Large intestine (tissue), 3 donors: ENCODE measurements at regions not wholly inside any gene's neighbourhood (a gene's known extent, or its start where the extent isn't known, plus 50 kb on each side); places are given as distances from the start of the nearest gene placed in this dataset.
"Not testable (repeated sequence)": the region's sequence is repeated elsewhere in the genome, so short reads cannot be mapped to it uniquely, and the experiment has no call there.

ENCODE experiments used
- DNase-seq, 2 donors: peaks; one replicate each; pipeline versions ENCODE4 v3.0.0 to v3.0.0-alpha.2; 2013
- H3K27ac ChIP-seq: one replicate; pipeline ENCODE4 v1.5.1; 2013; ENCODE audit warnings: low read length
- H3K27me3 ChIP-seq: 2 replicates; pipeline ENCODE4 v1.6.1; 2013; ENCODE audit warnings: low read length; ENCODE audit not compliant: control insufficient read depth, insufficient read depth
- H3K36me3 ChIP-seq: 2 replicates; pipeline ENCODE4 v1.6.1; 2013; ENCODE audit warnings: low read length; ENCODE audit not compliant: control insufficient read depth, insufficient read depth
- H3K4me1 ChIP-seq: one replicate; pipeline ENCODE4 v1.6.1; 2013; ENCODE audit warnings: low read length; ENCODE audit not compliant: control insufficient read depth, insufficient read depth
- H3K4me3 ChIP-seq: one replicate; pipeline ENCODE4 v1.5.1; 2013; ENCODE audit warnings: low read length
- H3K9me3 ChIP-seq: one replicate; pipeline ENCODE4 v1.6.1; 2013; ENCODE audit warnings: mild to moderate bottlenecking, low read depth, low read length, moderate library complexity; ENCODE audit not compliant: control insufficient read depth
- WGBS: methylation state at CpG from one replicate; pipeline ENCODE4 v1.1.5; 2013; ENCODE audit warnings: low lambda C conversion rate; ENCODE audit not compliant: insufficient coverage; 5-methylcytosine and 5-hydroxymethylcytosine counted together

DNA sequence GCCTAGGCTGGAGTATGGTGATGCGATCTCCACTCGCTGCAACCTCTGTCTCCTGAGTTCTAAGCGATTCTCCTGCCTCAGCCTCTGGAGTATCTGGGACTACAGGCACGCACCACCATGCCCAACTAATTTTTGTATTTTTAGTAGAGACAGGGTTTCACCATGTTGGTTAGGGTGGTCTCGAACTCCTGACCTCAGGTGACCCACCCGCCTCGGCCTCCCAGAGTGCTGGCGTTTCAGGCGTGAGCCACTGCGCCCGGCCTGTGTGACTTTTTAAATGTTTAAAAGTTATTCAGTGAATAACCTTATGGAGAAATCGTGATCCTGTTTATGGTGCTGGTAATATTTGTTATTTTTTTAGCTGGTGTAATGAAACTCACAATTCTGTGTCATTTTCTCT lies 304.6 kb downstream of the PCDH7 start:
- not testable (repeated sequence) for H3K4me3 ChIP-seq, DNase-seq, H3K27me3 ChIP-seq, H3K36me3 ChIP-seq, H3K9me3 ChIP-seq, H3K27ac ChIP-seq, H3K4me1 ChIP-seq
- 100% methylated on average over 1 of the region's 12 CpGs for WGBS

- Histone ChIP-seq H3K27ac (no peak overlapping the region), H3K36me3 (no peaks in the 10 kb centered on the region), H3K9me3 (no peaks in the 10 kb centered on the region), H3K4me1 (peaks cover 2% of the 10 kb centered on the region), H3K4me3 (no peak overlapping the region), H3K27me3 (no peaks in the 10 kb centered on the region)
- DNase-seq = no peak
- WGBS = no CpG with 5 or more reads among the region's 5 CpGs
Observed at GRCh38 chr4:31026256-31026655, 306.1 kb downstream of the PCDH7 start.

DNA sequence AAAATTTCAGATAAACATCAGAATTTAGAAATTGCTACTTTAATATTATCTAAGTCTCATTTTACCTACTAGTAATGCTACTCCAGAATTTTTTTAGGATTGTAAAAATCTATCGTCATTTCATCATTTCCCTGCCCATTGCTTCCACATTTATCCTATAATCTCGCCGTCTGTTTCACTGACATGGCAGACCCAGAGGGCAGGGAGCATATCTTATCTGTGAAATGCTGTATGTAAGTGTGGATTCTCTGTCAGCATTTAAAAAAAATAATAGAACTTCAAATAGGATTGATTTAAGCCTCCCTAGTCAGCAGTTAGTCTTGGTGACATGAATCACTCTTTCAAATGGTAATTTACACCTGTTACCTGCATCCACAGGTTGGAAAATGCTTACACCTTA lies 314.4 kb downstream of the PCDH7 start:
- 71% methylated on average over 1 of the region's 3 CpGs for WGBS
- no peaks in the 10 kb centered on the region for H3K36me3 ChIP-seq
- H3K27me3 ChIP-seq = no peaks in the 10 kb centered on the region
- no peak overlapping the region for H3K27ac ChIP-seq
- H3K9me3 ChIP-seq = no peaks in the 10 kb centered on the region
- peak in 1 of 2 donors; percentile 11 for DNase-seq
- no peaks in the 10 kb centered on the region for H3K4me1 ChIP-seq
- no peak overlapping the region for H3K4me3 ChIP-seq

DNA sequence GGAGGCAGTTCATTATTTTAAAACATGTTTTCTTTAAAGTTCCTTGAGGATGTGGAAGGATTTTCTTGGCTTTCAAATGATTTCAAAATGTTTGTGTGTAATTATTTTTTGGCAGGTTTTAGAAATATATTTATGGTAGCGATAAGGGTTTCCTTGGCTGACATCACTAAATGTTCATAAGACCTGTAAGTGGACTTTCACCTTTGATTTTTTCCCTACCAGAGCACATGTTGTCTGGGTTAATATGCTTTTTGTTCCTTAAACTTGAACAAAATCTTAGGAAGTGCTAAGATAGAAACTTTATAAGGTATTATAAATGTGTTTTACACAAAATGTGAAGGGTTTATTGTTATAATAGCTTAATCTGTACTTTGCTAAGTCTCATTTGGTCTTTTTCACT lies 315.6 kb downstream of the PCDH7 start:
- WGBS = 71% methylated on average over 1 of the region's 1 CpG
- DNase-seq = peak; percentile 17 to 56

GRCh38 chr4:31037703-31038102 lies 317.5 kb downstream of the PCDH7 start:
- H3K27ac ChIP-seq = no peak overlapping the region
- peak in 1 of 2 donors; percentile 51 for DNase-seq
- no peak overlapping the region for H3K4me3 ChIP-seq
- H3K9me3 ChIP-seq = no peaks in the 10 kb centered on the region
- no peaks in the 10 kb centered on the region for H3K36me3 ChIP-seq
- H3K4me1 ChIP-seq = no peaks in the 10 kb centered on the region
- H3K27me3 ChIP-seq = no peaks in the 10 kb centered on the region

More for the DNA sequence above, 315.6 kb downstream of the PCDH7 start:
- Histone ChIP-seq H3K9me3 (no peaks in the 10 kb centered on the region), H3K4me1 (no peaks in the 10 kb centered on the region), H3K36me3 (no peaks in the 10 kb centered on the region), H3K27me3 (no peaks in the 10 kb centered on the region), H3K27ac (no peak overlapping the region), H3K4me3 (no peak overlapping the region)

- H3K36me3 ChIP-seq = no peaks in the 10 kb centered on the region
- no peaks in the 10 kb centered on the region for H3K27me3 ChIP-seq
- no CpG with 5 or more reads among the region's 3 CpGs for WGBS
- no peak for DNase-seq
- H3K4me3 ChIP-seq = no peak overlapping the region
- H3K4me1 ChIP-seq = no peaks in the 10 kb centered on the region
- no peak overlapping the region for H3K27ac ChIP-seq
- H3K9me3 ChIP-seq = no peaks in the 10 kb centered on the region
Observed at GRCh38 chr4:31039382-31039781, 319.2 kb downstream of the PCDH7 start.

DNA sequence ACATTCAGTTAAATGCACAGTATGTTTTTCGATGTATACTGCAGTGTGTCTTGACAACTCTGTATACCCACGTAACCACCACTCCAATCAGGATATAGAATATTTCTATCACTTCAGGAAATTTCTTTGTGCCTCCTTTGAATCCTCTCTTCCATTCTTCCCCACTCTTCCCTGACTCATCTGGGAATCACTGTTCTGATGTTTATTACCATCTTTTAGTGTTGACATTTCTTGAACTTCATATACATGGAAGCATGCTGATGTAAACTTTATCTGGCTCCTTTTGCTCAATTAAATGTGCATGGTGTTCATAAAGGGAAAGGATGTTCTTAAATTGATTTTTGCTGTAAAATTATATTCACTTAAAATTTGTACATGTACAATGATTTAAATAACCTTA lies 319.9 kb downstream of the PCDH7 start:
- no peak overlapping the region for H3K27ac ChIP-seq
- no peaks in the 10 kb centered on the region for H3K27me3 ChIP-seq
- no peaks in the 10 kb centered on the region for H3K36me3 ChIP-seq
- no peaks in the 10 kb centered on the region for H3K4me1 ChIP-seq
- no peaks in the 10 kb centered on the region for H3K9me3 ChIP-seq
- WGBS = 50% methylated on average over 1 of the region's 2 CpGs
- no peak for DNase-seq
- H3K4me3 ChIP-seq = no peak overlapping the region

DNA sequence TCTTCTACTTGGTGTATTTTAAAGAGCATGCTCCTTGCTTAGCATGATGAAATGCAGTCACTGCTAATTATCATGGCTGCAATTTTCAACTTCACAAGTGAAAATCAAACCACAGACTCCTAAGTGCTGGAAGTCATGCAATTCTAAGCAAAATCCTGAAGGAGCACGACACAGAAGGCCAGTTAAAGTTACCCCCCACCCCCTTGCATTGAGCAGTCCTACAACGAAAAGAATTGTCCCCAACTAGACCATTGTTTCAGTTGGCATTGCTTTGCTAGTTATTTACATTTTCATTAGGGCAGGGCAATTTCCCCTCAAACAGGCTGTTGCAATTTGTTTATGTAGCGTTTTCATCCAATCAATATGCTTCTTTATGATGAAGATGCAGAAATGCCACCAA lies 321.2 kb downstream of the PCDH7 start:
- 70% methylated on average over 2 of the region's 3 CpGs for WGBS
- DNase-seq = no peak
- H3K4me3 ChIP-seq = no peak overlapping the region

DNA sequence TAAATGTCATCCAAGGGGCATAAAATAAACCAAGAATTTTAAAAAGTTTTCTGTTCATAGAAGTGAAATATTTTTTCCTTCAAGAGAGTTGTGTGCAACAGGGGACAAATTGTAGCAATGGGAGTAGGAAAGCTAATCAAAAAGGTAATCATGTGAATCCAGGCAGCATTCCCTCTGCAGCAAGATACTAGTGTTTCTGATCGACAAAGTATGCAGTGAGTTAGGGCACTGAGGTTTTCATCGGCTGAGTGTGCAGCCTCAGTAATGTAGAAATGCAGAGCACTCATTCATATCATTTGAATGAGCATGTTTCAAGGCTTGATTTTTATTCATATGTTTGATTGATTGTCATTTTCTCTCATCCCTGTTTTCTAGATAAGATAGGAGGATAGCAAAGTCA lies 321.7 kb downstream of the PCDH7 start:
- no CpG with 5 or more reads among the region's 2 CpGs for WGBS
- Histone ChIP-seq H3K9me3 (no peaks in the 10 kb centered on the region), H3K36me3 (no peaks in the 10 kb centered on the region), H3K27me3 (no peaks in the 10 kb centered on the region), H3K4me3 (no peak overlapping the region), H3K27ac (no peak overlapping the region), H3K4me1 (no peaks in the 10 kb centered on the region)
- no peak for DNase-seq

More for the DNA sequence above, 321.2 kb downstream of the PCDH7 start:
- Histone ChIP-seq H3K4me1 (no peaks in the 10 kb centered on the region), H3K36me3 (no peaks in the 10 kb centered on the region), H3K27ac (no peak overlapping the region), H3K27me3 (no peaks in the 10 kb centered on the region), H3K9me3 (no peaks in the 10 kb centered on the region)

- no CpG with 5 or more reads among the region's 1 CpG for WGBS
- no peak overlapping the region for H3K4me3 ChIP-seq
- no peak for DNase-seq
- H3K4me1 ChIP-seq = no peaks in the 10 kb centered on the region
- H3K9me3 ChIP-seq = no peaks in the 10 kb centered on the region
- no peak overlapping the region for H3K27ac ChIP-seq
- H3K27me3 ChIP-seq = no peaks in the 10 kb centered on the region
- H3K36me3 ChIP-seq = no peaks in the 10 kb centered on the region
Observed at GRCh38 chr4:31043382-31044062, 323.4 kb downstream of the PCDH7 start.

- Histone ChIP-seq H3K27me3 (no peaks in the 10 kb centered on the region), H3K4me3 (no peak overlapping the region), H3K4me1 (no peaks in the 10 kb centered on the region), H3K36me3 (no peaks in the 10 kb centered on the region), H3K9me3 (no peaks in the 10 kb centered on the region), H3K27ac (no peak overlapping the region)
- WGBS = 61% methylated on average over 2 of the region's 4 CpGs
- DNase-seq = no peak
Observed at GRCh38 chr4:31045151-31045550, 325.0 kb downstream of the PCDH7 start.
